ENCODE measurements at regions not wholly inside any gene's neighbourhood (a gene's known extent, or its start where the extent isn't known, plus 50 kb on each side); places are given as distances from the start of the nearest gene placed in this dataset.

- POLR2A ChIA-PET, result no interaction called here
Observed at GRCh38 chr17:15092762-15093161, 172.4 kb downstream of the PMP22 start.

GRCh38 chr17:15092261-15092660 is 172.9 kb downstream of the PMP22 start:
- Mint-ChIP-seq H3K36me3 (ENCODE audit: low read depth) (no peaks in the 10 kb centered on the region), H3K27me3 (no peaks in the 10 kb centered on the region), H3K27ac (no peak overlapping the region), H3K4me1 (no peaks in the 10 kb centered on the region), H3K9me3 (no peaks in the 10 kb centered on the region), H3K4me3 (no peak overlapping the region)
- intact Hi-C loops (cut with micrococcal nuclease), result no loop called here
- no peak for DNase-seq
- ChIA-PET CTCF (no interaction called here), POLR2A (no interaction called here)
- no peak for ATAC-seq (ENCODE audit: low read depth)
- TF ChIP-seq CTCF (IDR thresholded peaks at IDR 0.05), result no peak

More at GRCh38 chr17:15092762-15093161, 172.4 kb downstream of the PMP22 start:
- Mint-ChIP-seq H3K9me3 (no peaks in the 10 kb centered on the region), H3K4me1 (no peaks in the 10 kb centered on the region), H3K27me3 (no peaks in the 10 kb centered on the region), H3K4me3 (no peak overlapping the region), H3K36me3 (ENCODE audit: low read depth) (no peaks in the 10 kb centered on the region), H3K27ac (no peak overlapping the region)
- ATAC-seq (ENCODE audit: low read depth) (no peak), DNase-seq (no peak)
- CTCF ChIA-PET, result no interaction called here
- intact Hi-C loops (cut with micrococcal nuclease), result no loop called here
- TF ChIP-seq CTCF (IDR thresholded peaks at IDR 0.05), result no peak

- intact Hi-C loops (cut with micrococcal nuclease), result no loop called here
- ChIA-PET POLR2A (no interaction called here), CTCF (no interaction called here)
- DNase-seq, result no peak
- Mint-ChIP-seq H3K36me3 (ENCODE audit: low read depth) (no peaks in the 10 kb centered on the region), H3K4me1 (no peaks in the 10 kb centered on the region), H3K27ac (no peak overlapping the region), H3K9me3 (no peaks in the 10 kb centered on the region), H3K27me3 (no peaks in the 10 kb centered on the region), H3K4me3 (no peak overlapping the region)
- TF ChIP-seq CTCF (IDR thresholded peaks at IDR 0.05), result no peak
- no peak for ATAC-seq (ENCODE audit: low read depth)
Observed at GRCh38 chr17:15091825-15092224, 173.3 kb downstream of the PMP22 start.

GRCh38 chr17:15090533-15090932 is 174.6 kb downstream of the PMP22 start:
- intact Hi-C loops (cut with micrococcal nuclease), result no loop called here
- CTCF ChIA-PET, result no interaction called here
- DNase-seq (no peak), ATAC-seq (ENCODE audit: low read depth) (no peak)
- Mint-ChIP-seq H3K36me3 (ENCODE audit: low read depth) (no peaks in the 10 kb centered on the region), H3K27me3 (no peaks in the 10 kb centered on the region), H3K4me3 (no peak overlapping the region), H3K4me1 (no peaks in the 10 kb centered on the region), H3K9me3 (no peaks in the 10 kb centered on the region), H3K27ac (no peak overlapping the region)
- TF ChIP-seq CTCF (IDR thresholded peaks at IDR 0.05), result no peak
- POLR2A ChIA-PET, result no interaction called here

- Mint-ChIP-seq H3K4me1 (no peaks in the 10 kb centered on the region), H3K4me3 (no peak overlapping the region), H3K9me3 (no peaks in the 10 kb centered on the region), H3K27ac (no peak overlapping the region), H3K36me3 (ENCODE audit: low read depth) (no peaks in the 10 kb centered on the region), H3K27me3 (peaks cover 3% of the 10 kb centered on the region)
- ATAC-seq (ENCODE audit: low read depth) (no peak), DNase-seq (no peak)
- no peak for TF ChIP-seq CTCF (IDR thresholded peaks at IDR 0.05)
- POLR2A ChIA-PET, result no interaction called here
- intact Hi-C loops (cut with micrococcal nuclease), result no loop called here
- CTCF ChIA-PET, result no interaction called here
Observed at GRCh38 chr17:15087946-15088345, 177.2 kb downstream of the PMP22 start.

Data from activated B cell treated with CpG ODN at 0.5 μM for 24 hours (primary cell).